ENCODE measurements at regions not wholly inside any gene's neighbourhood (a gene's known extent, or its start where the extent isn't known, plus 50 kb on each side); places are given as distances from the start of the nearest gene placed in this dataset.

- TF ChIP-seq CTCF (IDR thresholded peaks at IDR 0.05; ENCODE audit: insufficient read depth, low read depth, low read length) (no peak), EZH2 (IDR thresholded peaks at IDR 0.05; ENCODE audit: insufficient read depth, low read length) (no peak)
Measured at GRCh38 chr11:103604310-103604709, 432.1 kb upstream of the DDI1 start.
